BLaER1 treated with 17β-estradiol and CSF1 and Interleukin-3, amounts not matched to agents 10 nM and 100 nM (cell line): ENCODE measurements at regions not wholly inside any gene's neighbourhood (a gene's known extent, or its start where the extent isn't known, plus 50 kb on each side); places are given as distances from the start of the nearest gene placed in this dataset.

Experiments used
- H3K27ac ChIP-seq, 11 experiments: shearing (Covaris generic); formaldehyde crosslinking; 2 replicates each; pipeline ENCODE4 v1.8.1; 2022
- H3K27me3 ChIP-seq, 11 experiments: shearing (Covaris generic); formaldehyde crosslinking; 2 replicates each; pipeline ENCODE4 v1.8.1; 2022
- H3K36me3 ChIP-seq, 11 experiments: shearing (Covaris generic); formaldehyde crosslinking; 2 replicates each; pipeline ENCODE4 v1.8.1; 2022
- H3K4me1 ChIP-seq, 10 experiments: shearing (Covaris generic); formaldehyde crosslinking; 2 replicates each; pipeline ENCODE4 v1.8.1; 2022
- H3K4me2 ChIP-seq, 11 experiments: shearing (Covaris generic); formaldehyde crosslinking; 2 replicates each; pipeline ENCODE4 v1.8.1; 2022
- H3K4me3 ChIP-seq, 10 experiments: shearing (Covaris generic); formaldehyde crosslinking; 2 replicates each; pipeline ENCODE4 v1.8.1; 2022
- H3K9ac ChIP-seq, 11 experiments: shearing (Covaris generic); formaldehyde crosslinking; 2 replicates each; pipeline ENCODE4 v1.8.1; 2022
- H3K9me3 ChIP-seq, 11 experiments: shearing (Covaris generic); formaldehyde crosslinking; replicated peaks in 1 of 11; 2 replicates each; pipeline ENCODE4 v1.8.1; 2022
- H4K20me1 ChIP-seq, 11 experiments: shearing (Covaris generic); formaldehyde crosslinking; 2 replicates each; pipeline ENCODE4 v1.8.1; 2022
- Cebpa-rat ChIP-seq, 11 experiments: shearing (Covaris generic); IDR thresholded peaks; 2 replicates each; pipeline ENCODE4 v1.8.1; 2022

- Histone ChIP-seq H3K4me3 (no peak overlapping the region), H4K20me1 (no peaks in the 10 kb centered on the region), H3K4me2 (no peak overlapping the region), H3K27ac (no peak overlapping the region), H3K36me3 (no peaks in the 10 kb centered on the region), H3K27me3 (no peaks in the 10 kb centered on the region), H3K4me1 (no peaks in the 10 kb centered on the region), H3K9ac (no peak overlapping the region), H3K9me3 (no peaks in the 10 kb centered on the region; a peak in 1 of 22 replicates)
- no peak for TF ChIP-seq Cebpa-rat (IDR thresholded peaks at IDR 0.05)
Observed at GRCh38 chr5:17829456-17829855, 195.2 kb downstream of the TAF11L14 start.

GRCh38 chr5:17831279-17831678 is 197.0 kb downstream of the TAF11L14 start:
- Histone ChIP-seq H3K27me3 (no peaks in the 10 kb centered on the region), H3K9me3 (no peaks in the 10 kb centered on the region; a peak in 1 of 22 replicates), H3K4me2 (no peak overlapping the region), H3K4me3 (no peak overlapping the region), H4K20me1 (no peaks in the 10 kb centered on the region), H3K9ac (no peak overlapping the region), H3K27ac (no peak overlapping the region), H3K4me1 (no peaks in the 10 kb centered on the region), H3K36me3 (no peaks in the 10 kb centered on the region)
- no peak for TF ChIP-seq Cebpa-rat (IDR thresholded peaks at IDR 0.05)

GRCh38 chr5:17832949-17833745 is 198.9 kb downstream of the TAF11L14 start:
- Histone ChIP-seq H3K27ac (no peak overlapping the region), H3K36me3 (no peaks in the 10 kb centered on the region), H3K4me2 (no peak overlapping the region), H3K4me3 (no peak overlapping the region), H3K9me3 (peaks cover 0 to 4% (median 0%) of the 10 kb centered on the region in 11 experiments; a peak in 5 of 22 replicates), H3K4me1 (no peaks in the 10 kb centered on the region), H4K20me1 (no peaks in the 10 kb centered on the region), H3K9ac (no peak overlapping the region), H3K27me3 (no peaks in the 10 kb centered on the region)
- TF ChIP-seq Cebpa-rat (IDR thresholded peaks at IDR 0.05), result no peak

GRCh38 chr5:17837757-17838156 is 203.5 kb downstream of the TAF11L14 start:
- Histone ChIP-seq H3K27me3 (no peaks in the 10 kb centered on the region), H3K36me3 (no peaks in the 10 kb centered on the region), H3K27ac (no peak overlapping the region), H3K4me3 (no peak overlapping the region), H3K9ac (no peak overlapping the region), H3K9me3 (peaks cover 0 to 6% (median 0%) of the 10 kb centered on the region in 11 experiments; a peak in 6 of 22 replicates), H3K4me1 (no peaks in the 10 kb centered on the region), H3K4me2 (no peak overlapping the region), H4K20me1 (no peaks in the 10 kb centered on the region)
- TF ChIP-seq Cebpa-rat (IDR thresholded peaks at IDR 0.05), result no peak

- Histone ChIP-seq H3K9me3 (peaks cover 0 to 6% (median 0%) of the 10 kb centered on the region in 11 experiments; a peak in 6 of 22 replicates), H3K4me3 (no peak overlapping the region), H3K4me2 (no peak overlapping the region), H3K27me3 (no peaks in the 10 kb centered on the region), H3K27ac (no peak overlapping the region), H4K20me1 (no peaks in the 10 kb centered on the region), H3K36me3 (no peaks in the 10 kb centered on the region), H3K9ac (no peak overlapping the region), H3K4me1 (no peaks in the 10 kb centered on the region)
- no peak for TF ChIP-seq Cebpa-rat (IDR thresholded peaks at IDR 0.05)
Observed at GRCh38 chr5:17838469-17838868, 204.2 kb downstream of the TAF11L14 start.

GRCh38 chr5:17839848-17840247 is 205.6 kb downstream of the TAF11L14 start:
- no peak overlapping the region for H3K4me2 ChIP-seq
- H3K36me3 ChIP-seq, result no peaks in the 10 kb centered on the region
- no peak overlapping the region for H3K27ac ChIP-seq
- TF ChIP-seq Cebpa-rat (IDR thresholded peaks at IDR 0.05), result no peak
- H3K4me3 ChIP-seq, result no peak overlapping the region
- H3K4me1 ChIP-seq, result no peaks in the 10 kb centered on the region
- no peaks in the 10 kb centered on the region for H4K20me1 ChIP-seq
- H3K27me3 ChIP-seq, result no peaks in the 10 kb centered on the region
- peaks cover 0 to 6% (median 0%) of the 10 kb centered on the region in 11 experiments; a peak in 6 of 22 replicates for H3K9me3 ChIP-seq
- H3K9ac ChIP-seq, result no peak overlapping the region

- Histone ChIP-seq H3K4me2 (no peak overlapping the region), H3K36me3 (no peaks in the 10 kb centered on the region), H3K4me1 (no peaks in the 10 kb centered on the region), H3K9ac (no peak overlapping the region), H3K27me3 (no peaks in the 10 kb centered on the region), H4K20me1 (no peaks in the 10 kb centered on the region), H3K4me3 (no peak overlapping the region), H3K9me3 (0 out of 22 replicates have a peak, but pooled peaks cover 0 to 6% (median 0%) of the 10 kb centered on the region in 11 experiments), H3K27ac (no peak overlapping the region)
- no peak for TF ChIP-seq Cebpa-rat (IDR thresholded peaks at IDR 0.05)
Observed at GRCh38 chr5:17846496-17846895, 212.2 kb downstream of the TAF11L14 start.

GRCh38 chr5:17847286-17847685 is 213.0 kb downstream of the TAF11L14 start:
- no peaks in the 10 kb centered on the region for H3K4me1 ChIP-seq
- H3K9ac ChIP-seq, result no peak overlapping the region
- H4K20me1 ChIP-seq, result no peaks in the 10 kb centered on the region
- H3K4me2 ChIP-seq, result no peak overlapping the region
- no peak for TF ChIP-seq Cebpa-rat (IDR thresholded peaks at IDR 0.05)
- H3K27ac ChIP-seq, result no peak overlapping the region
- no peaks in the 10 kb centered on the region for H3K36me3 ChIP-seq
- no peak overlapping the region for H3K4me3 ChIP-seq
- 0 out of 22 replicates have a peak, but pooled peaks cover 0 to 3% (median 0%) of the 10 kb centered on the region in 11 experiments for H3K9me3 ChIP-seq
- no peaks in the 10 kb centered on the region for H3K27me3 ChIP-seq

GRCh38 chr5:17852111-17852510 is 217.9 kb downstream of the TAF11L14 start:
- Histone ChIP-seq H3K4me2 (no peak overlapping the region), H3K9ac (no peak overlapping the region), H3K27me3 (no peaks in the 10 kb centered on the region), H3K27ac (no peak overlapping the region), H3K9me3 (0 out of 22 replicates have a peak, but pooled peaks cover 0 to 3% (median 0%) of the 10 kb centered on the region in 11 experiments), H3K36me3 (no peaks in the 10 kb centered on the region), H3K4me3 (no peak overlapping the region), H4K20me1 (no peaks in the 10 kb centered on the region), H3K4me1 (no peaks in the 10 kb centered on the region)
- no peak for TF ChIP-seq Cebpa-rat (IDR thresholded peaks at IDR 0.05)

GRCh38 chr5:17852740-17853139 is 218.5 kb downstream of the TAF11L14 start:
- H3K27ac ChIP-seq, result no peak overlapping the region
- H4K20me1 ChIP-seq, result no peaks in the 10 kb centered on the region
- no peaks in the 10 kb centered on the region for H3K36me3 ChIP-seq
- 0 out of 22 replicates have a peak, but pooled peaks cover 0 to 3% (median 0%) of the 10 kb centered on the region in 11 experiments for H3K9me3 ChIP-seq
- H3K4me1 ChIP-seq, result no peaks in the 10 kb centered on the region
- TF ChIP-seq Cebpa-rat (IDR thresholded peaks at IDR 0.05), result no peak
- no peak overlapping the region for H3K4me2 ChIP-seq
- no peak overlapping the region for H3K4me3 ChIP-seq
- no peak overlapping the region for H3K9ac ChIP-seq
- H3K27me3 ChIP-seq, result no peaks in the 10 kb centered on the region
